ENCODE measurements at regions not wholly inside any gene's neighbourhood (a gene's known extent, or its start where the extent isn't known, plus 50 kb on each side); places are given as distances from the start of the nearest gene placed in this dataset.

DNA sequence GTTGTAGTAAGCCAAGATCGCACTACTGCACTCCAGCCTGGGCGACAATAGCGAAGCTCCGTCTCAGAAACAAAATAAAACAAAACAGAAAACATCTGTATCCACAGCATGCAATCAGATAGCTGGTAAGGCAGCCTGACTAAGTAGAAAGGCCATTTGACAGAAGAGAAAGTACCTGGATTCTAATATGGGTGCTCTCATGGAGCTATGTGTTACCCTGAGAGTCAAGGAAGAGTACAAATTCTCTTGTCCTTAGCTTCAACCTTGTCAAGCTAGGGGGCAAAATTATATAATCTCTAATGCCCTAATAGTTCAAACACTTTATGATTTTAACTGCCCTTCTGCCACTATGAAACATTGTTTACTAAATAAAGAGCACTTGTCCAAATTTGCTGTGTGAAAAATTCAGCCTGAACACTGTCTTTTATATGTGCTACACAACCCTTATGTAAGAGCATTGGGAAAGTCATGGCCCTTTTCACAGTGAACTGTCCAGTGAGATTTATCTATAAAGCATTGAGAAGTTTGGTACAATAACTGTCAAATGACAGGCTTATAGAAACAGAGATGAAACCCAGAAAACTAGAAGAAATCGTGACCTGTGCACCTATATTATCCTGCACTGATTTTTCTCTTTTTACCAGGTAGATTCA lies 51.2 kb upstream of the PRKG1 start:
- Histone ChIP-seq H3K36me3 (ENCODE audit: low read depth) (no peaks in the 10 kb centered on the region), H3K4me2 (no peak overlapping the region), H2AFZ (no peak overlapping the region), H3K4me3 (no peak overlapping the region), H3K27ac (no peak overlapping the region), H3K79me2 (ENCODE audit: low read depth) (no peaks in the 10 kb centered on the region), H3K9me2 (ENCODE audit: insufficient read depth) (no peaks in the 10 kb centered on the region), H3F3A (ENCODE audit: insufficient read depth, low read depth) (no peaks in the 10 kb centered on the region), H3K4me1 (replicated peaks; ENCODE audit: insufficient read depth) (no peaks in the 10 kb centered on the region), H3K9me3 (ENCODE audit: insufficient read depth, low read depth) (no peaks in the 10 kb centered on the region), H3K27me3 (ENCODE audit: insufficient read depth, low read depth) (no peaks in the 10 kb centered on the region), H4K20me1 (ENCODE audit: insufficient read depth) (no peaks in the 10 kb centered on the region)
- BruUV-seq (replicated peaks) = no TSS peak
- TF ChIP-seq, protein P1, sequence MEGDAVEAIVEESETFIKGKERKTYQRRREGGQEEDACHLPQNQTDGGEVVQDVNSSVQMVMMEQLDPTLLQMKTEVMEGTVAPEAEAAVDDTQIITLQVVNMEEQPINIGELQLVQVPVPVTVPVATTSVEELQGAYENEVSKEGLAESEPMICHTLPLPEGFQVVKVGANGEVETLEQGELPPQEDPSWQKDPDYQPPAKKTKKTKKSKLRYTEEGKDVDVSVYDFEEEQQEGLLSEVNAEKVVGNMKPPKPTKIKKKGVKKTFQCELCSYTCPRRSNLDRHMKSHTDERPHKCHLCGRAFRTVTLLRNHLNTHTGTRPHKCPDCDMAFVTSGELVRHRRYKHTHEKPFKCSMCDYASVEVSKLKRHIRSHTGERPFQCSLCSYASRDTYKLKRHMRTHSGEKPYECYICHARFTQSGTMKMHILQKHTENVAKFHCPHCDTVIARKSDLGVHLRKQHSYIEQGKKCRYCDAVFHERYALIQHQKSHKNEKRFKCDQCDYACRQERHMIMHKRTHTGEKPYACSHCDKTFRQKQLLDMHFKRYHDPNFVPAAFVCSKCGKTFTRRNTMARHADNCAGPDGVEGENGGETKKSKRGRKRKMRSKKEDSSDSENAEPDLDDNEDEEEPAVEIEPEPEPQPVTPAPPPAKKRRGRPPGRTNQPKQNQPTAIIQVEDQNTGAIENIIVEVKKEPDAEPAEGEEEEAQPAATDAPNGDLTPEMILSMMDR (conservative IDR thresholded peaks at IDR 0.05) = no peak
- TF ChIP-seq EZH2 (IDR thresholded peaks at IDR 0.05; ENCODE audit: low read depth) = no peak
- ChIA-PET POLR2A (ENCODE audit: unreplicated experiment) (interaction anchor here (0.6 kb wide), 1 partner anchor 499 kb away, joined by 3 read pairs; no protein-coding TSS in a partner anchor), CTCF (no interaction called here)
- intact Hi-C loops (cut with micrococcal nuclease; ENCODE audit: unreplicated experiment) = no loop called here
- no peak for DNase-seq

DNA sequence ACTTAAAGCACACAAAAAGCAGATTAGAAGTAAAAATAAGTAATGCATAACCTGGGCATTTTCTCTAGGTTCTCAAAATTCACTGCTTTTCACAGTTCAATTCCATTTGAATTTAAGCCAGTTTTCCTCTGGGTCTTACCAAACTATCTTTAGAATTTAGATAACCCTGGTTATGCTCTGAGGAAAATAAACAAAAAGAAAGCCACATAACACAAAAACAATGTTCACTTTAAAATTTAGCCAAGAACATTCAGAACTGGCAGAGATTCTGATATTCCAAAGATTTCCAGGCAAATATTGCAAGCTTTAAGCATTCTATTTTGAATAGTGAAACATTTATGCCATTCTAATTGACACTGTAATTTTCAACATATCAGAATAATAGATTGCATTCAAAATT lies 50.7 kb upstream of the PRKG1 start:
- H3K79me2 ChIP-seq (ENCODE audit: low read depth) = no peaks in the 10 kb centered on the region
- H3K27me3 ChIP-seq (ENCODE audit: insufficient read depth, low read depth) = no peaks in the 10 kb centered on the region
- H3K27ac ChIP-seq = no peak overlapping the region
- BruUV-seq (replicated peaks) = no TSS peak
- POLR2A ChIA-PET (ENCODE audit: unreplicated experiment) = no interaction called here
- H4K20me1 ChIP-seq (ENCODE audit: insufficient read depth) = no peaks in the 10 kb centered on the region
- H3K4me1 ChIP-seq (replicated peaks; ENCODE audit: insufficient read depth) = no peaks in the 10 kb centered on the region
- CTCF ChIA-PET = no interaction called here
- no peaks in the 10 kb centered on the region for H3K36me3 ChIP-seq (ENCODE audit: low read depth)
- H3F3A ChIP-seq (ENCODE audit: insufficient read depth, low read depth) = no peaks in the 10 kb centered on the region
- H3K4me2 ChIP-seq = no peak overlapping the region
- TF ChIP-seq EZH2 (IDR thresholded peaks at IDR 0.05; ENCODE audit: low read depth) = no peak
- TF ChIP-seq, protein P1 (conservative IDR thresholded peaks at IDR 0.05) = no peak
- H3K9me3 ChIP-seq (ENCODE audit: insufficient read depth, low read depth) = no peaks in the 10 kb centered on the region
- H3K9me2 ChIP-seq (ENCODE audit: insufficient read depth) = no peaks in the 10 kb centered on the region
- intact Hi-C loops (cut with micrococcal nuclease; ENCODE audit: unreplicated experiment) = no loop called here
- H3K4me3 ChIP-seq = no peak overlapping the region
- no peak for DNase-seq
- H2AFZ ChIP-seq = no peak overlapping the region
